Keratinocyte (primary cell): ENCODE measurements at regions not wholly inside any gene's neighbourhood (a gene's known extent, or its start where the extent isn't known, plus 50 kb on each side); places are given as distances from the start of the nearest gene placed in this dataset.

Source experiments
- CTCF ChIP-seq, 3 experiments: IDR thresholded peaks in 1 of 3; conservative IDR thresholded peaks in 1 of 3; optimal IDR thresholded peaks in 1 of 3; 2 replicates in 2 of 3; 3 replicates in 1 of 3; pipeline versions ENCODE3 to v1.5.1; 2011; ENCODE audit warnings: low read length in 3 of 3, mild to moderate bottlenecking in 3 of 3, moderate library complexity in 2 of 3, control low read depth in 1 of 3, inconsistent platforms in 1 of 3; ENCODE audit not compliant: insufficient read depth in 2 of 3; ENCODE audit errors: extremely low read depth in 1 of 3
- EZH2 ChIP-seq: IDR thresholded peaks from one replicate; pipeline ENCODE4 v1.6.1; 2012; ENCODE audit warnings: inconsistent platforms, mild to moderate bottlenecking, low read length, moderate library complexity

- TF ChIP-seq EZH2 (no peak), CTCF (optimal IDR thresholded peaks at IDR 0.05 in 1 of 3, IDR thresholded peaks at IDR 0.05 in 1 of 3, conservative IDR thresholded peaks at IDR 0.05 in 1 of 3; ENCODE audit: extremely low read depth in 1 of 3, insufficient read depth in 2 of 3, low read length in 3 of 3) (no peak)
These were observed 65.8 kb upstream of the CELF4 start for GRCh38 chr18:37631422-37631821.
